ENCODE measurements at regions not wholly inside any gene's neighbourhood (a gene's known extent, or its start where the extent isn't known, plus 50 kb on each side); places are given as distances from the start of the nearest gene placed in this dataset.
"Not testable (repeated sequence)": the region's sequence is repeated elsewhere in the genome, so short reads cannot be mapped to it uniquely, and the experiment has no call there.

DNA sequence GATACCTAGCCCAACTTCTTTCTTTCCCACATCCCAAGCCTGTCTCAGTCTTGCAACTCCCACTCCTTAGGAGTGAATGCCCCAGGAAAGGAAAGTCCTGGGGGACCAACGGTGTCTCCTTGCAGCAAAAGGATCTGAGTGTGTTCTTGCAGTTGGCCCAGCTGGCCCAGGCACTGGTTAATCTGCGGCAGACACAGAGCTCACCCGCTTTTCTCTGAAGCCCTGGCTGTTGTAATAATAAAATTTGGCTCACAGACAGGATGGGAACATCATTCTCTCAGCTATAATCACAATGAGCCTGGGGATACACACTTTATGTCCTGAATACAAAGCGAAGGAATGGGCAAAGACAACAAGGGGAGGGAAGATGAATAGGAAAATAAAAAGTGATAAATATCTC, 185.6 kb upstream of the ADRA1D start:
- ChIA-PET POLR2A (no interaction called here), CTCF (interaction anchor here (1.0 to 1.3 kb wide), 3 partner anchors 8 to 158 kb away, joined by 3 to 4 read pairs (median 3); no protein-coding TSS in a partner anchor)
- TF ChIP-seq, protein P1, sequence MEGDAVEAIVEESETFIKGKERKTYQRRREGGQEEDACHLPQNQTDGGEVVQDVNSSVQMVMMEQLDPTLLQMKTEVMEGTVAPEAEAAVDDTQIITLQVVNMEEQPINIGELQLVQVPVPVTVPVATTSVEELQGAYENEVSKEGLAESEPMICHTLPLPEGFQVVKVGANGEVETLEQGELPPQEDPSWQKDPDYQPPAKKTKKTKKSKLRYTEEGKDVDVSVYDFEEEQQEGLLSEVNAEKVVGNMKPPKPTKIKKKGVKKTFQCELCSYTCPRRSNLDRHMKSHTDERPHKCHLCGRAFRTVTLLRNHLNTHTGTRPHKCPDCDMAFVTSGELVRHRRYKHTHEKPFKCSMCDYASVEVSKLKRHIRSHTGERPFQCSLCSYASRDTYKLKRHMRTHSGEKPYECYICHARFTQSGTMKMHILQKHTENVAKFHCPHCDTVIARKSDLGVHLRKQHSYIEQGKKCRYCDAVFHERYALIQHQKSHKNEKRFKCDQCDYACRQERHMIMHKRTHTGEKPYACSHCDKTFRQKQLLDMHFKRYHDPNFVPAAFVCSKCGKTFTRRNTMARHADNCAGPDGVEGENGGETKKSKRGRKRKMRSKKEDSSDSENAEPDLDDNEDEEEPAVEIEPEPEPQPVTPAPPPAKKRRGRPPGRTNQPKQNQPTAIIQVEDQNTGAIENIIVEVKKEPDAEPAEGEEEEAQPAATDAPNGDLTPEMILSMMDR (IDR thresholded peaks at IDR 0.05; ENCODE audit: insufficient read depth, low read length, missing control alignments): no peak
- H3K4me3 ChIP-seq (ENCODE audit: low read depth, low read length): no peak overlapping the region
- DNase-seq (ENCODE audit: low read depth, low spot score): no peak

DNA sequence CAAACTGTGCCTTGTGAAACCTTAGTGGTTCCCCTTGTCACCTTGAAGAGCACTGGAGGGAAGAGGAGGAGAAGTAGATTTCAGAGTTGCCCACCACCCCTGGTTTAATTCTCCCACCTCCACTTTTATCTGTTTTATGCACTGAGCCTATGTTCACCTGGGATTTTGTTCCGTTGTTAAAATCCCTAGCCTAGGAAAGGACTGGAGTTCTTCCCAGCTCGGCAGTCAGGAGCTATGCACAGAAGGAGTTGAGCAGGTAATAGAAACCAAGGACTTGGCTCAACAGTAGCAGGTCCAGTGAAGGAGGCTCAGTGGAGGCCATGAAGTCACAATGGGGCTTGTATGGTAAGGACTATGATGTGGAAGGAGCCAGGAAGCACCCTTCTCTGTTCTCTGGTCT, 182.4 kb upstream of the ADRA1D start:
- H3K4me3 ChIP-seq (ENCODE audit: low read depth, low read length): no peak overlapping the region
- ChIA-PET CTCF (no interaction called here), POLR2A (no interaction called here)
- DNase-seq (ENCODE audit: low read depth, low spot score): no peak
- TF ChIP-seq, protein P1 (IDR thresholded peaks at IDR 0.05; ENCODE audit: insufficient read depth, low read length, missing control alignments): no peak

DNA sequence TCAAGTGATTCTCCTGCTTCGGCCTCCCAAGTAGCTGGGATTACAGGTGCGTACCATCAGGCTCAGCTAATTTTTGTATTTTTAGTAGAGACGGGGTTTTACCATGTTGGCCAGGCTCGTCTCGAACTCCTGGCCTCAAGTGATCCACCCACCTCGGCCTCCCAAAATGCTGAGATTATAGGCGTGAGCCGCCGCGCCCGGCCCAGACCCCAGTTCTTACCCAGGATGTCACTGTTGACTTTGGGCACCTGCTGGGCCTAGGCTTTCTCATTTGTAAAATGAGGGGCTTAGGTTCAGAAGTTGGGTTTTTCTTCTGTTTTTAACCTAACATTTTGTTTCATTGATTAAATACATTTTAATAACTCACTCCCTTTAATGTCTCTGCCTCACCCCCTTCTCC, 181.7 kb upstream of the ADRA1D start:
- CTCF ChIA-PET; H3K4me3 ChIP-seq (ENCODE audit: low read depth, low read length); POLR2A ChIA-PET; DNase-seq (ENCODE audit: low read depth, low spot score): not testable (repeated sequence)

DNA sequence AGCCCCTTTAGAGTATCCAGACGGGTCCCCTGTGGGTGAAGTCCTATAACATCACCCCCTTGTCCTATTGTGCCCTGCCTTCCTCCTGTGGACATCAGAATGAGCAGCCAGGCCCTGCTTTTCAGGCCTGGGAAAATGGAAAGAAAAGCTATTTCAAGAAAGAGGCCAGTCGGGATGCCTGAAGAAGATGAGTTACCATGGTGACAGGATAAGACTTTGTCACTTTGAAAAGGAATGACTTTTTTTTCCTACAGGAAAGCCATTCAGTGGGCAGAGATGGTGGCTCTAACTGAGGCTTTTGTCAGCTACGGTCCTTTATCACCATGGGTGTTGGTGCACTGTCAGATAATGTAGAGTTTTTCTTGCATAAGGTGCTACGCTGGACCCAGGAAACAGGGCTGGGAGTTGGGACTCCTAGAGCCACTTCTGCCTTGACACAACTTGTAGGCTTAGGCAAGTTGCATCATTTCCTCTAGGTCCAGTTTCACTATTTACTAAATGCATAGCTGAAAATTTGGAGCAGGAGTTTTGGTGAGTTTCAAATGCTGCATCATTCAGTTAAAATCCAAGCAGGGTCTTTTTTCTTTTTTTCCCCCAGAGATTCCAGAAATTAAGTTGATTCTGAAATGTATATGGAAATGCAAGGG, 179.0 kb upstream of the ADRA1D start:
- POLR2A ChIA-PET: no interaction called here
- CTCF ChIA-PET: no interaction called here
- no peak for DNase-seq (ENCODE audit: low read depth, low spot score)
- TF ChIP-seq, protein P1 (IDR thresholded peaks at IDR 0.05; ENCODE audit: insufficient read depth, low read length, missing control alignments): no peak
- H3K4me3 ChIP-seq (ENCODE audit: low read depth, low read length): no peak overlapping the region

DNA sequence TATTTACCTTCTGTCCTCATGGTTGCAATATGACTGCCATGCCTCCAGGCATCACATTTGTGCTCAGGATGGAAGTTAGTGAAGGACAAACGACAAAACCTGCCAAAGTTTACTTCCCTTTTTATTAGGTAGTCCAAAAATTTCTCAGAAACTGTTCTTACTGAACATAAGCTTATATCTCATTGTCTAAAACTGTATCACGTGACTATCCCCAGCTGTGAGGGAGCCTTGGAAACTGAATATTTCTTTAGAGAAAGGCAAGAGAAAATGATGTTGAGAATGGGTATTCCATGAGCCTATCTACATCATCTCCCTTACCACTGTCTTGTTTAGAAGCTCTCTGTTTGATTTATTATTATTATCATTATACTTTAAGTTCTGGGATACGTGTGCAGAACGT, 169.1 kb upstream of the ADRA1D start:
- POLR2A ChIA-PET: no interaction called here
- TF ChIP-seq, protein P1 (IDR thresholded peaks at IDR 0.05; ENCODE audit: insufficient read depth, low read length, missing control alignments): no peak
- H3K4me3 ChIP-seq (ENCODE audit: low read depth, low read length): no peak overlapping the region
- DNase-seq (ENCODE audit: low read depth, low spot score): no peak
- CTCF ChIA-PET: no interaction called here

DNA sequence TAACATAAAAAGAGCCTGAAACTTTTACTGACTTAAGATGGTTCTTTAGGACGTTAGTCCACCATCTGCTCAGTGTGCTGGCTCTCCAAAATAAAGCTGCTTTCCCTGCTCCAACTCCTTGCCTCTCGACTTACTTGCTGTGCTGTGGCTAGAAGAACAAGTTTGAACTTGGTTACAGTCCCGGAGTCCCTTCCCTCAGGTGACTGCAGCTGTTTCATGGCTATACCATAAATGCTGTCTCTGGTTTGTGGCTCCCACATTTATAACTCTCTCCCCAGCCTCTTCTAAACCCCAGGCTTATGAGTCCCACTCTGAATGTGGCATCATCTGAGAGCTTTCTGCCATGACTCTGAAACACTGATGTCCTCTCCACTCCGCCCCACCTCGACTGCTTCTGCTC, 166.2 kb upstream of the ADRA1D start:
- ChIA-PET CTCF (no interaction called here), POLR2A (no interaction called here)
- DNase-seq (ENCODE audit: low read depth, low spot score): no peak
- no peak overlapping the region for H3K4me3 ChIP-seq (ENCODE audit: low read depth, low read length)
- TF ChIP-seq, protein P1 (IDR thresholded peaks at IDR 0.05; ENCODE audit: insufficient read depth, low read length, missing control alignments): no peak

DNA sequence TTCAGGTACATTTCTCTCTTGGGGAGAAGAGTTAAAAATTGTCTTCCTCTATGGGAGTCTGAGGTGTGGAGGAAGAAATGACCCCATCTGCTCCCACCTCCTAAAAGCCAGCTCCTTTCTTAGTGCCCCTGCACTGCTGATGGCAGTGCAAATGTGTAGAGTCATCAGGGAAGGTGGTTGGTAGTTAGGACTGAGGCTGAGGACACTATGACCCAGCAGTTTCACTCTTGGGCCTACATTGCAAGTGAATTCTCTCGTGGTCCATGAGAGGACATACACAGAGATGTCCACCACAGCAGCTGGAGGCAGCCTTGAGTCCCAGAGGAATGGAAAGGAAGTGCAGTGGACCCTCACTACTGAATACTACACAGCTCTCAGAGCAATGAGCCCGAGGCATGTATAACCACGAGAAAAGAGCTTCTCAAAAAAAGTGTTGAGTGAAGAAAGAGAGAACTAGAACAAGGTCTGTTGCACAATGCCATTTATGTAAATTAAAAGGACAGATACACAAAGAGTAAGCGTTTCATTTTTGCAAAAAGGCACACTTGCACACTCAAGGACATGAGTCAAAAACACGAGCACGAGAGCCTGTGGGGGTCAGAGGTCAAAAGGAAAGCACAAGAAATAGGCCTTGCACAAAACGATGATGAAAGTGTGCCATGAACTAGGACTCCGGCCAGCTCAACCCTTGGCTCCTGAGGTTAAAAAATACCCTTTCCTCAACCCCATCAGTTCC, 164.4 kb upstream of the ADRA1D start:
- POLR2A ChIA-PET: no interaction called here
- no peak overlapping the region for H3K4me3 ChIP-seq (ENCODE audit: low read depth, low read length)
- DNase-seq (ENCODE audit: low read depth, low spot score): no peak
- TF ChIP-seq, protein P1 (IDR thresholded peaks at IDR 0.05; ENCODE audit: insufficient read depth, low read length, missing control alignments): no peak
- CTCF ChIA-PET: no interaction called here

Measured in AG04449 (cell line).